PC-3 (cell line): ENCODE measurements at regions not wholly inside any gene's neighbourhood (a gene's known extent, or its start where the extent isn't known, plus 50 kb on each side); places are given as distances from the start of the nearest gene placed in this dataset.

Source experiments
- ATAC-seq: fragments of 200-7000 bp; cut with Tn5 transposase; 2 replicates; pipeline ENCODE4 v1.9.1; 2020; ENCODE audit warnings: mild to moderate bottlenecking, moderate library complexity
- BruUV-seq: library from RNA; stranded (reverse); fragments of 400-500 nt; replicated peaks from 2 replicates; lab custom pipeline; 2021; lab: Mats Ljungman, UMichigan
- CTCF ChIA-PET: fragments of 300-600 bp; sonication (Branson Sonifier 250); formaldehyde crosslinking; loops from one replicate; lab custom pipeline; 2022; ENCODE audit warnings: antibody characterized with exemption; lab: Charles Lee
- POLR2A ChIA-PET: fragments of 300-600 bp; sonication (Branson Sonifier 250); formaldehyde crosslinking; loops from one replicate; lab custom pipeline; 2022; ENCODE audit warnings: antibody characterized with exemption; ENCODE audit not compliant: unreplicated experiment; lab: Charles Lee
- DNase-seq: peaks from one replicate; pipeline ENCODE4 v3.0.0-alpha.2; 2015
- H2AFZ ChIP-seq: fragments of 300-600 bp; sonication (generic); 2 replicates; pipeline ENCODE4 v1.6.0; 2016; ENCODE audit warnings: antibody characterized with exemption, low read length
- H3F3A ChIP-seq: fragments of 300-600 bp; sonication (generic); one replicate; pipeline ENCODE4 v1.6.0; 2017; ENCODE audit warnings: antibody characterized with exemption, low read length, control low read depth, mild to moderate bottlenecking; ENCODE audit not compliant: unreplicated experiment
- H3K27ac ChIP-seq: fragments of 300-600 bp; sonication (generic); 2 replicates; pipeline ENCODE4 v1.5.1; 2016; ENCODE audit warnings: mild to moderate bottlenecking, low read length
- H3K27me3 ChIP-seq: fragments of 300-600 bp; sonication (generic); 2 replicates; pipeline ENCODE4 v1.6.1; 2016; ENCODE audit warnings: low read length, mixed read lengths
- H3K36me3 ChIP-seq: fragments of 300-600 bp; sonication (generic); 2 replicates; pipeline ENCODE4 v1.6.1; 2016; ENCODE audit warnings: low read depth, mixed run types, low read length, mixed read lengths
- H3K4me1 ChIP-seq: fragments of 300-600 bp; sonication (generic); 2 replicates; pipeline ENCODE4 v1.5.1; 2016; ENCODE audit warnings: low read length; ENCODE audit not compliant: insufficient read depth
- H3K4me2 ChIP-seq: fragments of 300-600 bp; sonication (generic); 2 replicates; pipeline ENCODE4 v1.6.0; 2016; ENCODE audit warnings: low read length
- H3K4me3 ChIP-seq: fragments of 300-600 bp; sonication (generic); 2 replicates; pipeline ENCODE4 v1.5.1; 2016; ENCODE audit warnings: mild to moderate bottlenecking, low read length, mixed read lengths
- H3K79me2 ChIP-seq: fragments of 300-600 bp; sonication (generic); 2 replicates; pipeline ENCODE4 v1.6.1; 2017; ENCODE audit warnings: low read length, mixed read lengths
- H3K9ac ChIP-seq: fragments of 300-600 bp; sonication (generic); 2 replicates; pipeline ENCODE4 v1.6.0; 2016; ENCODE audit warnings: mild to moderate bottlenecking, low read length
- H3K9me2 ChIP-seq: fragments of 300-600 bp; sonication (generic); replicated peaks from 2 replicates; pipeline ENCODE4 v1.6.1; 2016; ENCODE audit warnings: mixed run types, low read length, mixed read lengths
- H3K9me3 ChIP-seq: fragments of 300-600 bp; sonication (generic); 2 replicates; pipeline ENCODE4 v1.6.1; 2016; ENCODE audit warnings: low read length, mixed read lengths
- H4K20me1 ChIP-seq: fragments of 300-600 bp; sonication (generic); 2 replicates; pipeline ENCODE4 v1.6.1; 2016; ENCODE audit warnings: low read length, mixed read lengths
- CTCF ChIP-seq: fragments of 300-600 bp; sonication (generic); conservative IDR thresholded peaks from 2 replicates; pipeline ENCODE4 v1.5.1; 2017; ENCODE audit warnings: antibody characterized with exemption, low read depth, mild to moderate bottlenecking, low read length
- EZH2 ChIP-seq: fragments of 300-600 bp; sonication (generic); IDR thresholded peaks from one replicate; pipeline ENCODE4 v1.6.1; 2017; ENCODE audit warnings: antibody characterized with exemption, mild to moderate bottlenecking, low read length; ENCODE audit not compliant: unreplicated experiment
- EZH2phosphoT487 ChIP-seq: fragments of 300-600 bp; sonication (generic); IDR thresholded peaks from 2 replicates; pipeline ENCODE4 v1.6.1; 2018; ENCODE audit warnings: mild to moderate bottlenecking, antibody characterized with exemption, low read length, borderline replicate concordance
- intact Hi-C: fragments of 100-400 bp; cut with micrococcal nuclease; formaldehyde crosslinking; loops from 2 replicates; pipeline ENCODE4 v1.9.0; 2023

- Histone ChIP-seq H2AFZ (no peak overlapping the region), H3K4me1 (no peaks in the 10 kb centered on the region), H3K36me3 (no peaks in the 10 kb centered on the region), H3K27me3 (no peaks in the 10 kb centered on the region), H3K9ac (no peak overlapping the region), H3K4me2 (no peak overlapping the region), H3K9me2 (no peaks in the 10 kb centered on the region), H3K4me3 (no peak overlapping the region), H4K20me1 (no peaks in the 10 kb centered on the region), H3K79me2 (no peaks in the 10 kb centered on the region), H3F3A (no peaks in the 10 kb centered on the region), H3K9me3 (no peaks in the 10 kb centered on the region), H3K27ac (no peak overlapping the region)
- ATAC-seq (no peak), DNase-seq (no peak)
- no TSS peak for BruUV-seq
- intact Hi-C loops: no loop called here
- POLR2A ChIA-PET: no interaction called here
- TF ChIP-seq EZH2phosphoT487 (no peak), EZH2 (no peak), CTCF (no peak)
- CTCF ChIA-PET: interaction anchor here (0.7 kb wide), 1 partner anchor 826 kb away, joined by 4 read pairs; no protein-coding TSS in a partner anchor
Measured at GRCh38 chr6:117847912-117848311, 59.2 kb upstream of the SLC35F1 start.

- no peak overlapping the region for H3K4me3 ChIP-seq
- ChIA-PET POLR2A (no interaction called here), CTCF (no interaction called here)
- H3K79me2 ChIP-seq: no peaks in the 10 kb centered on the region
- ATAC-seq (no peak), DNase-seq (no peak)
- no peaks in the 10 kb centered on the region for H3K4me1 ChIP-seq
- H3K4me2 ChIP-seq: no peak overlapping the region
- no peaks in the 10 kb centered on the region for H3F3A ChIP-seq
- H3K9me2 ChIP-seq: no peaks in the 10 kb centered on the region
- no peaks in the 10 kb centered on the region for H3K27me3 ChIP-seq
- TF ChIP-seq EZH2 (no peak), CTCF (no peak), EZH2phosphoT487 (no peak)
- H3K36me3 ChIP-seq: no peaks in the 10 kb centered on the region
- no peak overlapping the region for H2AFZ ChIP-seq
- intact Hi-C loops: no loop called here
- BruUV-seq: no TSS peak
- no peak overlapping the region for H3K27ac ChIP-seq
- H4K20me1 ChIP-seq: no peaks in the 10 kb centered on the region
- no peaks in the 10 kb centered on the region for H3K9me3 ChIP-seq
- H3K9ac ChIP-seq: no peak overlapping the region
Measured at GRCh38 chr6:117849087-117849486, 58.0 kb upstream of the SLC35F1 start.
